ENCODE measurements at regions not wholly inside any gene's neighbourhood (a gene's known extent, or its start where the extent isn't known, plus 50 kb on each side); places are given as distances from the start of the nearest gene placed in this dataset.
"Not testable (repeated sequence)": the region's sequence is repeated elsewhere in the genome, so short reads cannot be mapped to it uniquely, and the experiment has no call there.

GRCh38 chr2:35821675-35822074 is 533.9 kb upstream of the CRIM1 start:
- no peak for TF ChIP-seq CTCF (IDR thresholded peaks at IDR 0.05; ENCODE audit: low read length, missing control alignments)
- H3K4me3 ChIP-seq (replicated peaks; ENCODE audit: low read depth, low read length): no peak overlapping the region
- DNase-seq (ENCODE audit: low read depth): no peak

GRCh38 chr2:35820391-35820790 is 535.2 kb upstream of the CRIM1 start:
- TF ChIP-seq CTCF (IDR thresholded peaks at IDR 0.05; ENCODE audit: low read length, missing control alignments): no peak
- DNase-seq (ENCODE audit: low read depth): no peak
- H3K4me3 ChIP-seq (replicated peaks; ENCODE audit: low read depth, low read length): no peak overlapping the region

GRCh38 chr2:35819033-35819432 is 536.5 kb upstream of the CRIM1 start:
- no peak for DNase-seq (ENCODE audit: low read depth)
- no peak for TF ChIP-seq CTCF (IDR thresholded peaks at IDR 0.05; ENCODE audit: low read length, missing control alignments)
- no peak overlapping the region for H3K4me3 ChIP-seq (replicated peaks; ENCODE audit: low read depth, low read length)

- not testable (repeated sequence) for DNase-seq (ENCODE audit: low read depth)
These were observed 537.2 kb upstream of the CRIM1 start for GRCh38 chr2:35818359-35818758.

GRCh38 chr2:35814597-35814996 is 541.0 kb upstream of the CRIM1 start:
- H3K4me3 ChIP-seq (replicated peaks; ENCODE audit: low read depth, low read length); DNase-seq (ENCODE audit: low read depth): not testable (repeated sequence)

More at GRCh38 chr2:35818359-35818758, 537.2 kb upstream of the CRIM1 start:
- H3K4me3 ChIP-seq (replicated peaks; ENCODE audit: low read depth, low read length): not testable (repeated sequence)

GRCh38 chr2:35803126-35803525 is 552.5 kb upstream of the CRIM1 start:
- no peak for TF ChIP-seq CTCF (IDR thresholded peaks at IDR 0.05; ENCODE audit: low read length, missing control alignments)
- no peak overlapping the region for H3K4me3 ChIP-seq (replicated peaks; ENCODE audit: low read depth, low read length)
- DNase-seq (ENCODE audit: low read depth): no peak

GRCh38 chr2:35794796-35795450 is 560.7 kb upstream of the CRIM1 start:
- DNase-seq (ENCODE audit: low read depth): no peak
- H3K4me3 ChIP-seq (replicated peaks; ENCODE audit: low read depth, low read length): no peak overlapping the region
- no peak for TF ChIP-seq CTCF (IDR thresholded peaks at IDR 0.05; ENCODE audit: low read length, missing control alignments)

GRCh38 chr2:35790292-35790691 is 565.3 kb upstream of the CRIM1 start:
- no peak overlapping the region for H3K4me3 ChIP-seq (replicated peaks; ENCODE audit: low read depth, low read length)
- DNase-seq (ENCODE audit: low read depth): no peak
- TF ChIP-seq CTCF (IDR thresholded peaks at IDR 0.05; ENCODE audit: low read length, missing control alignments): no peak
